ENCODE measurements at regions not wholly inside any gene's neighbourhood (a gene's known extent, or its start where the extent isn't known, plus 50 kb on each side); places are given as distances from the start of the nearest gene placed in this dataset.
"Not testable (repeated sequence)": the region's sequence is repeated elsewhere in the genome, so short reads cannot be mapped to it uniquely, and the experiment has no call there.

DNA sequence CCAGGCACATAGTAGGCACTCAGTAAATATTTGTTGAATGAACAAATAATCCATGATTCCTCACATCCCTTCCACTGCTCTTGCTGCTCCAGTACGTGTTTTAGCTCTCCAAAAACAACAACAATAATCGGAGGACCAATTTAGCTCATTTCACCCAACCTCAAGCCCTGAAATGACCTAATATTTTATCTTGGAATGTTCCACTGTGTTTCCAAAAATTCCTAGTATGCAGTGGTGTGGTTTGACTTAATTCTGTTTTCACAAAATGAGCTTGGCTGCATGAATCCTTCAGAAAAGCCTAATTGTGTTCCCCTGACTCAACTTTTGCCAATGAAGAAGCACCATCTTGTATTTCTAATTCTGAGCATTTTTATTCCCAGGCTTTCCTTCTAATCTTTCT lies 168.0 kb upstream of the PHACTR1 start:
- ChIA-PET CTCF (no interaction called here), POLR2A (ENCODE audit: low non-redundant PET) (no interaction called here)
- no peak overlapping the region for H3K4me3 ChIP-seq (ENCODE audit: low read depth, low read length, poor library complexity, severe bottlenecking)
- no peaks in the 10 kb centered on the region for H3K36me3 ChIP-seq (ENCODE audit: insufficient read depth, low read length, poor library complexity, severe bottlenecking)
- TF ChIP-seq, protein P1, sequence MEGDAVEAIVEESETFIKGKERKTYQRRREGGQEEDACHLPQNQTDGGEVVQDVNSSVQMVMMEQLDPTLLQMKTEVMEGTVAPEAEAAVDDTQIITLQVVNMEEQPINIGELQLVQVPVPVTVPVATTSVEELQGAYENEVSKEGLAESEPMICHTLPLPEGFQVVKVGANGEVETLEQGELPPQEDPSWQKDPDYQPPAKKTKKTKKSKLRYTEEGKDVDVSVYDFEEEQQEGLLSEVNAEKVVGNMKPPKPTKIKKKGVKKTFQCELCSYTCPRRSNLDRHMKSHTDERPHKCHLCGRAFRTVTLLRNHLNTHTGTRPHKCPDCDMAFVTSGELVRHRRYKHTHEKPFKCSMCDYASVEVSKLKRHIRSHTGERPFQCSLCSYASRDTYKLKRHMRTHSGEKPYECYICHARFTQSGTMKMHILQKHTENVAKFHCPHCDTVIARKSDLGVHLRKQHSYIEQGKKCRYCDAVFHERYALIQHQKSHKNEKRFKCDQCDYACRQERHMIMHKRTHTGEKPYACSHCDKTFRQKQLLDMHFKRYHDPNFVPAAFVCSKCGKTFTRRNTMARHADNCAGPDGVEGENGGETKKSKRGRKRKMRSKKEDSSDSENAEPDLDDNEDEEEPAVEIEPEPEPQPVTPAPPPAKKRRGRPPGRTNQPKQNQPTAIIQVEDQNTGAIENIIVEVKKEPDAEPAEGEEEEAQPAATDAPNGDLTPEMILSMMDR (conservative IDR thresholded peaks at IDR 0.05; ENCODE audit: low read depth, low read length) = no peak
- no peak for TF ChIP-seq EZH2 (IDR thresholded peaks at IDR 0.05; ENCODE audit: borderline replicate concordance, low read depth, low read length, poor library complexity, severe bottlenecking)
- H3K9me3 ChIP-seq (ENCODE audit: low read depth, low read length, poor library complexity, severe bottlenecking) = no peaks in the 10 kb centered on the region
- no peaks in the 10 kb centered on the region for H3K27me3 ChIP-seq (replicated peaks; ENCODE audit: insufficient read depth, low read depth, low read length, poor library complexity)
- DNase-seq (ENCODE audit: low spot score) = no peak
- no TSS peak for BruUV-seq (replicated peaks)
- no peak overlapping the region for H3K27ac ChIP-seq (ENCODE audit: low read depth, low read length, poor library complexity, severe bottlenecking)
- H3K4me1 ChIP-seq (ENCODE audit: insufficient read depth, low read length, poor library complexity, severe bottlenecking) = no peaks in the 10 kb centered on the region
- intact Hi-C loops (cut with micrococcal nuclease; ENCODE audit: unreplicated experiment) = no loop called here

GRCh38 chr6:12549445-12549844 lies 167.1 kb upstream of the PHACTR1 start:
- H3K27ac ChIP-seq (ENCODE audit: low read depth, low read length, poor library complexity, severe bottlenecking); H3K4me1 ChIP-seq (ENCODE audit: insufficient read depth, low read length, poor library complexity, severe bottlenecking); H3K27me3 ChIP-seq (replicated peaks; ENCODE audit: insufficient read depth, low read depth, low read length, poor library complexity); CTCF ChIA-PET; DNase-seq (ENCODE audit: low spot score); H3K9me3 ChIP-seq (ENCODE audit: low read depth, low read length, poor library complexity, severe bottlenecking); POLR2A ChIA-PET (ENCODE audit: low non-redundant PET); H3K4me3 ChIP-seq (ENCODE audit: low read depth, low read length, poor library complexity, severe bottlenecking); BruUV-seq (replicated peaks); H3K36me3 ChIP-seq (ENCODE audit: insufficient read depth, low read length, poor library complexity, severe bottlenecking); intact Hi-C loops (cut with micrococcal nuclease; ENCODE audit: unreplicated experiment): not testable (repeated sequence)

- H3K4me3 ChIP-seq (ENCODE audit: low read depth, low read length, poor library complexity, severe bottlenecking); DNase-seq (ENCODE audit: low spot score); H3K27me3 ChIP-seq (replicated peaks; ENCODE audit: insufficient read depth, low read depth, low read length, poor library complexity); H3K4me1 ChIP-seq (ENCODE audit: insufficient read depth, low read length, poor library complexity, severe bottlenecking); CTCF ChIA-PET; BruUV-seq (replicated peaks); POLR2A ChIA-PET (ENCODE audit: low non-redundant PET); H3K9me3 ChIP-seq (ENCODE audit: low read depth, low read length, poor library complexity, severe bottlenecking); H3K27ac ChIP-seq (ENCODE audit: low read depth, low read length, poor library complexity, severe bottlenecking); intact Hi-C loops (cut with micrococcal nuclease; ENCODE audit: unreplicated experiment); H3K36me3 ChIP-seq (ENCODE audit: insufficient read depth, low read length, poor library complexity, severe bottlenecking): not testable (repeated sequence)
Measured at GRCh38 chr6:12554820-12555219, 161.7 kb upstream of the PHACTR1 start.

DNA sequence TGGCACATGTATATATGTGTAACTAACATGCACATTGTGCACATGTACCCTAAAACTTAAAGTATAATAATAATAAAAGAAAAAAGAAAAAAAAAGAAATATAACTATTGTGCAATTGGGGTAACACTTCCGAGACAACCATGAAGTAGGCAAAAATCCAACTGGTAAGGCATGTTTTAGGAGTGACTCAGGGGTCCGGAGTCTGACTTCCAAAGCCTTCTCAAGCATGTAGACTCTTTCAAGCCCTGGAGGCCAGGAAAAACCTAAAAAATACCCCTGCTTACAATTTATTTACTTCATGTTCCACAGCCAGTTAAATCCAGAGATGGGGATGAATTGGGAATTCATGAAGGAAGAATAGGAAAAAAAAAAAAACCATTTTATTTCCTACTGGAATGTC lies 161.3 kb upstream of the PHACTR1 start:
- TF ChIP-seq, protein P1 (conservative IDR thresholded peaks at IDR 0.05; ENCODE audit: low read depth, low read length) = no peak
- no peak for TF ChIP-seq EZH2 (IDR thresholded peaks at IDR 0.05; ENCODE audit: borderline replicate concordance, low read depth, low read length, poor library complexity, severe bottlenecking)
- Histone ChIP-seq H3K27ac (ENCODE audit: low read depth, low read length, poor library complexity, severe bottlenecking) (no peak overlapping the region), H3K4me1 (ENCODE audit: insufficient read depth, low read length, poor library complexity, severe bottlenecking) (no peaks in the 10 kb centered on the region), H3K27me3 (replicated peaks; ENCODE audit: insufficient read depth, low read depth, low read length, poor library complexity) (no peaks in the 10 kb centered on the region), H3K36me3 (ENCODE audit: insufficient read depth, low read length, poor library complexity, severe bottlenecking) (no peaks in the 10 kb centered on the region), H3K4me3 (ENCODE audit: low read depth, low read length, poor library complexity, severe bottlenecking) (no peak overlapping the region), H3K9me3 (ENCODE audit: low read depth, low read length, poor library complexity, severe bottlenecking) (no peaks in the 10 kb centered on the region)
- DNase-seq (ENCODE audit: low spot score) = no peak
- ChIA-PET CTCF (no interaction called here), POLR2A (ENCODE audit: low non-redundant PET) (no interaction called here)
- intact Hi-C loops (cut with micrococcal nuclease; ENCODE audit: unreplicated experiment) = no loop called here
- BruUV-seq (replicated peaks) = no TSS peak
